Esophagus muscularis mucosa (tissue), 3 donors: ENCODE measurements at regions not wholly inside any gene's neighbourhood (a gene's known extent, or its start where the extent isn't known, plus 50 kb on each side); places are given as distances from the start of the nearest gene placed in this dataset.

Source experiments
- CTCF ChIP-seq, 3 experiments: fragments of 200-600 bp in 2 of 3; fragments of 450-650 bp in 1 of 3; sonication (generic) in 2 of 3; IDR thresholded peaks; one replicate each; pipeline ENCODE4 v1.5.1; 2017 to 2019; ENCODE audit warnings: antibody characterized with exemption in 3 of 3, mild to moderate bottlenecking in 2 of 3, moderate library complexity in 1 of 3
- POLR2A ChIP-seq: fragments of 450-650 bp; IDR thresholded peaks from one replicate; pipeline ENCODE4 v1.6.1; 2017; ENCODE audit warnings: antibody characterized with exemption, moderate library complexity, mild to moderate bottlenecking, low read depth

DNA sequence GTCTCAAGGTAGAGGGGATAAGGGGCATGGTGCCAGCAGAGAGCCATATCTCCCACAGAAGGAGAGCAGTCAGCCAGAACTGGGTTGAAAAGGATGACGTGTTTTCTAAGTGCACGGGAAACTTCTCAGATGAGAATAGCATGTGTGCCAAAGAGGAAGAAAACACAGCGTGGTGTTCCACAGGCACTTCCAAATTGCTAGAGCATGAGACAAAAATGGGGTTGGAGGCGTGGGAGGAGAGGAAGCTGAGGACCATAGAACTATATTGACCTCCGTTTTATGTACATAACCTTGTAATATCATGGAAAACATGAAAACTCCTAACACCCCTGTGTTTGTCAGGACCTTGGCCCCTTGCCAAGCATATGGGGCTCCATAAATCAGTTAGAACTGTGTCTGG lies 682.7 kb upstream of the RAB6C start:
- no peak for TF ChIP-seq CTCF (IDR thresholded peaks at IDR 0.05)
- no peak for TF ChIP-seq POLR2A
